ENCODE measurements at regions not wholly inside any gene's neighbourhood (a gene's known extent, or its start where the extent isn't known, plus 50 kb on each side); places are given as distances from the start of the nearest gene placed in this dataset.

- no peaks in the 10 kb centered on the region for H3K27me3 ChIP-seq
- DNase-seq, result no peak
- H3K9me3 ChIP-seq, result no peaks in the 10 kb centered on the region
- H3K4me1 ChIP-seq, result no peaks in the 10 kb centered on the region
- WGBS, 2 donors, result 83 to 90% methylated on average over 7 to 9 of the region's 9 CpGs
- no peak for TF ChIP-seq POLR2A (IDR thresholded peaks at IDR 0.05)
- TF ChIP-seq, protein P1, sequence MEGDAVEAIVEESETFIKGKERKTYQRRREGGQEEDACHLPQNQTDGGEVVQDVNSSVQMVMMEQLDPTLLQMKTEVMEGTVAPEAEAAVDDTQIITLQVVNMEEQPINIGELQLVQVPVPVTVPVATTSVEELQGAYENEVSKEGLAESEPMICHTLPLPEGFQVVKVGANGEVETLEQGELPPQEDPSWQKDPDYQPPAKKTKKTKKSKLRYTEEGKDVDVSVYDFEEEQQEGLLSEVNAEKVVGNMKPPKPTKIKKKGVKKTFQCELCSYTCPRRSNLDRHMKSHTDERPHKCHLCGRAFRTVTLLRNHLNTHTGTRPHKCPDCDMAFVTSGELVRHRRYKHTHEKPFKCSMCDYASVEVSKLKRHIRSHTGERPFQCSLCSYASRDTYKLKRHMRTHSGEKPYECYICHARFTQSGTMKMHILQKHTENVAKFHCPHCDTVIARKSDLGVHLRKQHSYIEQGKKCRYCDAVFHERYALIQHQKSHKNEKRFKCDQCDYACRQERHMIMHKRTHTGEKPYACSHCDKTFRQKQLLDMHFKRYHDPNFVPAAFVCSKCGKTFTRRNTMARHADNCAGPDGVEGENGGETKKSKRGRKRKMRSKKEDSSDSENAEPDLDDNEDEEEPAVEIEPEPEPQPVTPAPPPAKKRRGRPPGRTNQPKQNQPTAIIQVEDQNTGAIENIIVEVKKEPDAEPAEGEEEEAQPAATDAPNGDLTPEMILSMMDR (IDR thresholded peaks at IDR 0.05), result no peak
- no peaks in the 10 kb centered on the region for H3K36me3 ChIP-seq (ENCODE audit: low read depth, missing control alignments)
- intact Hi-C loops (cut with DNase I; ENCODE audit: low total_unique reads), result no loop called here
- H3K4me3 ChIP-seq, result no peak overlapping the region
- H3K27ac ChIP-seq, result no peak overlapping the region
Observed at GRCh38 chr3:13689373-13690260, 140.7 kb downstream of the FBLN2 start.

DNA sequence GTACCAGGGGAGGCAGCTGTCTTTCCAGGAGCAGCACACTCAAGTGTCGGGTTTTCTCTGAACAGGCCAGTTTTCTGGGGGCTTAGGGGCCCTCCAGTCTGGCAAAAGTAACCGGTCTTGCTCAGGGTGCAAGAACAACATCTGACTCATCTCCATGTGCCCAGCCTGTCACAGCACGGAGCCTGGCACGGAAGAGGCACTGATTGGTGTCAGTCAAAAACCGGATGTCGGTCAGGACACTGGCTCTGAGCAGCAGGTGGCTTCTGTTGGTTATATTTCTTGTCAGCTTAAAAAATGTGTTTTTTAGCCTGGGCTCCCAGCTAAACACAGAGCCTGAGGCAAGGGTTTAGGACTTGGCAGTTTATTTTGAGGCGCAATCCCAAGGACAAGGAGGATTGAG lies 139.9 kb downstream of the FBLN2 start:
- 94 to 97% methylated on average over 7 of the region's 7 CpGs for WGBS, 2 donors
- no peak overlapping the region for H3K27ac ChIP-seq
- no peak overlapping the region for H3K4me3 ChIP-seq
- no peaks in the 10 kb centered on the region for H3K4me1 ChIP-seq
- intact Hi-C loops (cut with DNase I; ENCODE audit: low total_unique reads), result no loop called here
- H3K36me3 ChIP-seq (ENCODE audit: low read depth, missing control alignments), result no peaks in the 10 kb centered on the region
- no peak for DNase-seq
- no peaks in the 10 kb centered on the region for H3K9me3 ChIP-seq
- TF ChIP-seq POLR2A (IDR thresholded peaks at IDR 0.05), result no peak
- TF ChIP-seq, protein P1 (IDR thresholded peaks at IDR 0.05), result no peak
- no peaks in the 10 kb centered on the region for H3K27me3 ChIP-seq

GRCh38 chr3:13688034-13688433 lies 139.1 kb downstream of the FBLN2 start:
- Histone ChIP-seq H3K27me3 (no peaks in the 10 kb centered on the region), H3K4me1 (no peaks in the 10 kb centered on the region), H3K36me3 (ENCODE audit: low read depth, missing control alignments) (no peaks in the 10 kb centered on the region), H3K4me3 (no peak overlapping the region), H3K9me3 (no peaks in the 10 kb centered on the region), H3K27ac (no peak overlapping the region)
- TF ChIP-seq POLR2A (IDR thresholded peaks at IDR 0.05), result no peak
- TF ChIP-seq, protein P1 (IDR thresholded peaks at IDR 0.05), result no peak
- intact Hi-C loops (cut with DNase I; ENCODE audit: low total_unique reads), result no loop called here
- WGBS, 2 donors, result 88 to 92% methylated on average over 8 of the region's 8 CpGs
- DNase-seq, result no peak
